Glutamatergic neuron (in vitro differentiated cells): ENCODE measurements at regions not wholly inside any gene's neighbourhood (a gene's known extent, or its start where the extent isn't known, plus 50 kb on each side); places are given as distances from the start of the nearest gene placed in this dataset.

Experiments
- DNase-seq: peaks from one replicate; pipeline ENCODE4 v3.0.0; 2022
- H3K27ac Mint-ChIP-seq: one replicate; pipeline ENCODE4 v1.8.0; 2020; ENCODE audit warnings: mild to moderate bottlenecking, mixed read lengths, inconsistent platforms; ENCODE audit not compliant: unreplicated experiment
- H3K27me3 Mint-ChIP-seq: one replicate; pipeline ENCODE4 v1.8.0; 2020; ENCODE audit warnings: mild to moderate bottlenecking, moderate library complexity, mixed read lengths, inconsistent platforms; ENCODE audit not compliant: unreplicated experiment
- H3K36me3 Mint-ChIP-seq: one replicate; pipeline ENCODE4 v1.8.0; 2020; ENCODE audit warnings: mild to moderate bottlenecking, mixed read lengths, inconsistent platforms; ENCODE audit not compliant: unreplicated experiment
- H3K4me1 Mint-ChIP-seq: one replicate; pipeline ENCODE4 v1.8.0; 2020; ENCODE audit warnings: mild to moderate bottlenecking, low read depth, mixed read lengths, inconsistent platforms; ENCODE audit not compliant: unreplicated experiment
- H3K4me3 Mint-ChIP-seq: one replicate; pipeline ENCODE4 v1.8.0; 2020; ENCODE audit warnings: mild to moderate bottlenecking, mixed read lengths, inconsistent platforms; ENCODE audit not compliant: unreplicated experiment
- H3K9me3 Mint-ChIP-seq: one replicate; pipeline ENCODE4 v1.8.0; 2020; ENCODE audit warnings: mild to moderate bottlenecking, moderate library complexity, mixed read lengths, inconsistent platforms; ENCODE audit not compliant: unreplicated experiment
- CTCF ChIP-seq: fragments of 200-600 bp; sonication (generic); IDR thresholded peaks from one replicate; pipeline ENCODE4 v1.5.0; 2021; ENCODE audit not compliant: partially characterized antibody, unreplicated experiment

- peaks cover 17% of the 10 kb centered on the region for H3K36me3 Mint-ChIP-seq
- no peak for TF ChIP-seq CTCF
- peaks cover 3% of the 10 kb centered on the region for H3K9me3 Mint-ChIP-seq
- no peak overlapping the region for H3K4me3 Mint-ChIP-seq
- no peaks in the 10 kb centered on the region for H3K4me1 Mint-ChIP-seq
- no peak overlapping the region for H3K27ac Mint-ChIP-seq
- H3K27me3 Mint-ChIP-seq = peaks cover 3% of the 10 kb centered on the region
- no peak for DNase-seq
These were observed 386.2 kb downstream of the GALR1 start for GRCh38 chr18:77635858-77636257.

- no peaks in the 10 kb centered on the region for H3K27me3 Mint-ChIP-seq
- TF ChIP-seq CTCF = no peak
- H3K4me3 Mint-ChIP-seq = no peak overlapping the region
- DNase-seq = no peak
- no peak overlapping the region for H3K27ac Mint-ChIP-seq
- H3K4me1 Mint-ChIP-seq = peaks cover 5% of the 10 kb centered on the region
- H3K9me3 Mint-ChIP-seq = peaks cover 5% of the 10 kb centered on the region
- H3K36me3 Mint-ChIP-seq = peaks cover 7% of the 10 kb centered on the region
These were observed 395.7 kb downstream of the GALR1 start for GRCh38 chr18:77645170-77645872.

GRCh38 chr18:77647472-77647871 lies 397.8 kb downstream of the GALR1 start:
- Mint-ChIP-seq H3K9me3 (peaks cover 5% of the 10 kb centered on the region), H3K4me1 (peaks cover 8% of the 10 kb centered on the region), H3K27me3 (peaks cover 1% of the 10 kb centered on the region), H3K27ac (no peak overlapping the region), H3K4me3 (no peak overlapping the region), H3K36me3 (peaks cover 7% of the 10 kb centered on the region)
- no peak for TF ChIP-seq CTCF
- DNase-seq = no peak

- H3K4me1 Mint-ChIP-seq = peaks cover 8% of the 10 kb centered on the region
- peaks cover 3% of the 10 kb centered on the region for H3K9me3 Mint-ChIP-seq
- no peak overlapping the region for H3K27ac Mint-ChIP-seq
- H3K36me3 Mint-ChIP-seq = peaks cover 7% of the 10 kb centered on the region
- H3K4me3 Mint-ChIP-seq = no peak overlapping the region
- peaks cover 1% of the 10 kb centered on the region for H3K27me3 Mint-ChIP-seq
- no peak for TF ChIP-seq CTCF
- DNase-seq = no peak
These were observed 398.8 kb downstream of the GALR1 start for GRCh38 chr18:77648411-77648810.

- Mint-ChIP-seq H3K9me3 (peaks cover 3% of the 10 kb centered on the region), H3K36me3 (no peaks in the 10 kb centered on the region), H3K4me3 (no peak overlapping the region), H3K4me1 (peaks cover 18% of the 10 kb centered on the region), H3K27ac (no peak overlapping the region), H3K27me3 (peaks cover 7% of the 10 kb centered on the region)
- DNase-seq = peak; percentile 96
- peak; percentile 98 for TF ChIP-seq CTCF
These were observed 401.2 kb downstream of the GALR1 start for GRCh38 chr18:77650799-77651385.
